ENCODE measurements at regions not wholly inside any gene's neighbourhood (a gene's known extent, or its start where the extent isn't known, plus 50 kb on each side); places are given as distances from the start of the nearest gene placed in this dataset.

GRCh38 chr9:105968811-105969466, 274.6 kb downstream of the TMEM38B start:
- DNase-seq: no peak
- TF ChIP-seq POLR2A (IDR thresholded peaks at IDR 0.05; ENCODE audit: low read length): no peak
- TF ChIP-seq GATA1 (IDR thresholded peaks at IDR 0.05; ENCODE audit: low read depth, low read length): no peak

DNA sequence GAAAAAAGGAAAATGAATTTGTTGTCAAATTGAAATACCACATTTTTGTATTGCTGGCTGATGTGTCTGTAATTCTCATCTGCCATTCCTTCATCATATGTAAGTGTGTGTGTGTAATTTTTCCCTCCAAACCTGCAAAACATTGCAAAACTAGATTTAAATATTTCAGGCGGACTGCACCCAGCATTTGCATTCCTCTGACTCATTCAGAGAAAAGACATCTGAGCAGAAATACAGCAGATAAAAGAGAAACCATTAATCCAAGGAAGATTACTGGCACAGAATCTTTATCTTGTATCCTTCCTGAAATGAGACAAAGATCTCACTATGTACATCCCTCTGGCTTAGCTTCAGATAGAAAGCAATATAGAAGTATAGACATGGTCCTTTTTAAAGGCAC, 275.3 kb downstream of the TMEM38B start:
- DNase-seq: no peak
- TF ChIP-seq POLR2A (IDR thresholded peaks at IDR 0.05; ENCODE audit: low read length) (no peak), GATA1 (IDR thresholded peaks at IDR 0.05; ENCODE audit: low read depth, low read length) (no peak)

- DNase-seq: no peak
- TF ChIP-seq GATA1 (IDR thresholded peaks at IDR 0.05; ENCODE audit: low read depth, low read length) (no peak), POLR2A (IDR thresholded peaks at IDR 0.05; ENCODE audit: low read length) (no peak)
Measured at GRCh38 chr9:105971986-105972385, 277.6 kb downstream of the TMEM38B start.

GRCh38 chr9:105972466-105973204, 278.3 kb downstream of the TMEM38B start:
- no peak for TF ChIP-seq POLR2A (IDR thresholded peaks at IDR 0.05; ENCODE audit: low read length)
- TF ChIP-seq GATA1 (IDR thresholded peaks at IDR 0.05; ENCODE audit: low read depth, low read length): no peak
- no peak for DNase-seq

DNA sequence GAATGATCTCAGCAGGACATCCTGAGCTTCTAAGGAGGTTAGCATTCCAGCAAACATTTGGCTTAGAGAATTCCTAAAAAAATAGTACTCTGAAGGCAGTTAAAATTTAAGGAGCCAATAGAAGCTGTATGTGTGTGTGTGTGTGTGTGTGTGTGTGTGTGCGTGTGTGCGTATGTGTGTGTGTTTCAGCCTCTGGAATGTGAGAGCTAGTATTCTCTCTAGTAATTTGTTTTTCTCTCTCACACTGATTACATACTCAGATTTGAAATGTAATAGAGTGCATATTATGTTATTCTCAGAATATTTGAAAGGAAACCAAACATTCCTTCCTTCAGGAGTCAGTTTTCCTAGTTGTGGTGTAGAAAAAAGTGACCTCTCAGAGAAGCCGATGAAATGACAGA, 279.6 kb downstream of the TMEM38B start:
- DNase-seq: no peak
- TF ChIP-seq GATA1 (IDR thresholded peaks at IDR 0.05; ENCODE audit: low read depth, low read length): no peak
- no peak for TF ChIP-seq POLR2A (IDR thresholded peaks at IDR 0.05; ENCODE audit: low read length)

DNA sequence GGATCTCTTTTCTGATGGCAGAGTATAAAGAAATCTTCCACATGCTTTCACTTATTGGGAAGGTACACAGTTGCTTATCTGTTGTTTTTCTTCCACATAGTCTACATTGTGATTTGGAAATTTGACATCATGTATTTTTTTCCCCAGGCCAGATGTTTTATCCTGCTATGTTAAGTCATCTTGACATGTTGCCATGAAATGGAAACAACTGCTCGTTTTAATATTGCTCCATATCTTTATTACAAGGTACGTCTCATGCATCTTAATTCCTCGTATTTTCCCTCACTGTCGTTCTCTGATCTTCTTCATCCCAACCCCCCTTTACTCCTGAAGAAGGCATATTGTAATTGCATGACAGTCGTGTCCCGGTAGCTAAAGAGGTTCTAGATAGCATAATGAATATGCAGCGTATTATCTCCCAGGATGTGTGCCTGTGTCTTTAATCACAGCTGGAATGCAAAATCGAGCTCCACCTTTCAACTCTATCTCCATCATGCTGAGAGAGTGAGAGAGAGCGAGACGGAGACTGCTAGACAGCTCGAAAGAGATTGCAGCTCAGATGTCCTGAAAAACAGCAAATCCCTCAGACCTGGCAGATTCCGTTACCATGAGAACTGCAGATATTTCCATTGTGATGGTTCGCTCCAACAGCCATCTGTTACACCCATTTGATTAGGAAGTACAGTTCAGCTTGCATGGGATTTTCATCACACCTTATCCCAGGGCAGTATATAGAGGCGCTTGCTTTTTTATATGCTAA, 281.7 kb downstream of the TMEM38B start:
- no peak for DNase-seq

DNA sequence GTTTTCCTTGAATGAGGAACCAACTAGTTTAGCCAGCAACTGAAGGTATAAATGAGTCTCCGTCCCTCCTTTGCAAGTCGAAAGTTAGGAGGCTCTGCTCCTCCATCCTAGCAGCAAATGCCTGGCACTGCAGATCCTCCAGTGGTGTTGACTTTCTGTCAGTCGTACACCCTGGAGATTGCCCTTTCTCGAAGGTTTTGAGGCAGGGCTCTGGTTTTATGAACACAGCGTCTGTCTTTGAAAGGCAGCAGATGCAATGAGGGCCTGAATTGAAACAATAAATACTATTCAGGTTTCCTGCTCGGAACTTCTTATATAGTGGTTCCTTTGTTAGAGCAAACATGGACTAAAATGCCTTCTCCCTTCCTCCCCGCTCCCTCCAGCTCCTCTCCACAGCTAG, 284.0 kb downstream of the TMEM38B start:
- DNase-seq: no peak
- TF ChIP-seq POLR2A (IDR thresholded peaks at IDR 0.05; ENCODE audit: low read length) (no peak), GATA1 (IDR thresholded peaks at IDR 0.05; ENCODE audit: low read depth, low read length) (no peak)

More for the DNA sequence above, 281.7 kb downstream of the TMEM38B start:
- TF ChIP-seq GATA1 (IDR thresholded peaks at IDR 0.05; ENCODE audit: low read depth, low read length) (no peak), POLR2A (IDR thresholded peaks at IDR 0.05; ENCODE audit: low read length) (no peak)

GRCh38 chr9:105978826-105979225, 284.5 kb downstream of the TMEM38B start:
- TF ChIP-seq POLR2A (IDR thresholded peaks at IDR 0.05; ENCODE audit: low read length) (no peak), GATA1 (IDR thresholded peaks at IDR 0.05; ENCODE audit: low read depth, low read length) (no peak)
- DNase-seq: no peak

DNA sequence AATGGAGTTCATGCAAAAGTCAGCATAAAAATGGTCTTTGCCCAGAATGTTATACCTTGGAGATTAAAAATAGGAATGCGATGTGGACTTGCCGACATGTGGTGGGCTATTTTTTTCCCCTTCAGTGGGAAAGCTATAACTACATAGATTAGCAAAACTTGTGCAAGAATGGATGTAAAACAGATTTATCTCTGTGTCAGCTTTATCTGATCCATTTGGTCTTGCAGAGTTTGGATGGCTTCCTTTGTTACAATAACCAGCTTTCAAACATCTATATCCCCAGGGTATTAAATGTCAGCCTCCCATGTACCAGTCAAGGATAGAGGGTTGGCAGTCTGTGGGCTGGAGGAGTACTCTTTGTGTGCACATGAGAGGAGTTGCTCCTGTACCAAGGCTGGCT, 284.9 kb downstream of the TMEM38B start:
- DNase-seq: no peak
- TF ChIP-seq POLR2A (IDR thresholded peaks at IDR 0.05; ENCODE audit: low read length) (no peak), GATA1 (IDR thresholded peaks at IDR 0.05; ENCODE audit: low read depth, low read length) (no peak)

DNA sequence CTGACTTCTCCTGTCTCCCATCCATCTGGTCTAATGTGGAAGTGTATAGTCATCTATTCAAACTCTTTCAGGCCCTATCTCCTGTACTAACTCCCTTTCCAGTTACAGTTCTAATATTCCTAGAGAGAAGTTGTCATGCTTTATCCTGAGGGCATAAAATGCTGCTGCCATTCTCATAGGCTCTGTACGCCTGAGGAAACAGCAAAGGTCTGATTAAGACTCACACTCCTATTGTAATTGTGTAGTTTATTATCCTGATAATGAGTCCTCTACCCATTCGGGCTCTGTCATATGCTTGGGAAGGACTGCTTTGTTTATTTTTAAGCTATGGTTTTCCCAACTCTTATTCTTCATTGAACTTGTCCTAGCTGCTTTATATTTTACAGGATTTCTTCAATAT, 290.4 kb downstream of the TMEM38B start:
- TF ChIP-seq GATA1 (IDR thresholded peaks at IDR 0.05; ENCODE audit: low read depth, low read length) (no peak), POLR2A (IDR thresholded peaks at IDR 0.05; ENCODE audit: low read length) (no peak)
- DNase-seq: no peak

DNA sequence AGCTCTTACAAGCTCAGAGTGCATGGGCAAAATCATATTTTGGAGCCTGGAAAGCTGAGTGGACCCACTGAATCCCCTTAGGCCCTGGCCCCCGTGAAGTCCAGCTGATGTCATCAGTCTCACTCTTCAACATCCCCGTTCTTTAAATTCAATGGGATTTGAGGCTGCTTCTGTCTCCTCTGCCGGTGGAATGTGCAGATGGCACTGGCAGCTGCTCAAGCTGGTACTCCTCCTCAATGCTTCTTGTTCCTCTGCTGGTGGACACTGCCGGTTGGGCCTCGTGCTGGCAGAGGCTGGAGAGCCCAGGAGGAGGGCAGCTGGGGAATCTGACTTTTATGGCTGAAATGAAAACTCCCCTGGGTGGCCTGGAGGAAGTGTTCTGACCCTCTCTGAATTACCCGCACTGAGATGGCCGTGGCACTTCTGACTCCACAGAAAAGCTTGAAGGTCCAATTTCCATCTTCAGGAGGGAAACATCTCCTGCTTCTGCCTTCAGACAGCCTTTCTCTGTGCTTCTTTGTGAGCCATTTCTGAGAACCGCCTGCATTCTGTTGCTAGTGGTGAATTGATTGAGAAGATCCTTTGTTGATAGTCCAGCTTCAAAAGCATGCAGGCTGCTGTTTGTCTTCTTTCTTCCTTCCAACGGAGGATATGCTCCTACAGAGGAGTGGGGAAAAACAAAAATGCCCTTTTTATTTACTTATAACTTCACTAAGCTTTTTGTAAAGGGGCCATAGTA, 298.9 kb downstream of the TMEM38B start:
- TF ChIP-seq GATA1 (IDR thresholded peaks at IDR 0.05; ENCODE audit: low read depth, low read length) (no peak), POLR2A (IDR thresholded peaks at IDR 0.05; ENCODE audit: low read length) (no peak)
- no peak for DNase-seq

DNA sequence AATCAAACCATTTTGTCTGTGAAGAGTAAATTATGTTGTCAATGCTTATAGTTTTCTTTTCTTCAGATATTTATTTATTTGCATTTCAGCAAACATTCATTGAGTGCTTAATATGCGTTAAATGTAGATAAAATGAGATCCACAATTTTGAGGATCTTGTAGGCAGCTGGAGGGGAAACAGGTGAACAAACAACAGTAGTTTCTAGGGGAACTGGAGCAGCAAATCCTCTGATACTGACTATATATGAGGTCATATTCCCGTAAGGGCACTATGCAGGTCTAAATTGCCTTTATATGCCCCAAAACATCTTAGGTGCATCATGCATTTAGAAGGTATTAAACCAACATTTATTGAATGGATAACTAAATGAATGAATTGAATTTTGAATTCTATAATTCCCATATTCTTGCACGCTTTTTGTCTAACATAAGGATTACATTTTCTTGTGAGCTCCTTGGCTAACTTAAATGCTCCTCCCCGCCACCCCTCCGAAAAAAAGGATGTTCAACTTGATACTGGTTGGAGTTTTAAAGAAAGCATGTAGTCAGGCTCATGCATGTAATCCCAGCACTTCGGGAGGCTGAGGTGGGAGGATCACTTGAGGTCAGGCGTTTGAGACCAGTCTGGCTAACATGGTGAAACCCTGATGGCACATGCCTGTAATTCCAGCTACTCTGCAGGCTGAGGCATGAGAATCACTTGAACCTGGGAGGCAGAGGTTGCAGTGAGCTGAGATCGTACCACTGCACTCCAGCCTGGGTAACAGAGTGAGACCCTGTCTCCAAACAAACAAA, 299.8 kb downstream of the TMEM38B start:
- DNase-seq: no peak

GRCh38 chr9:105994970-105995369, 300.6 kb downstream of the TMEM38B start:
- DNase-seq: peak in 1 of 2 experiments; percentile 6
- TF ChIP-seq POLR2A (IDR thresholded peaks at IDR 0.05; ENCODE audit: low read length) (no peak), GATA1 (IDR thresholded peaks at IDR 0.05; ENCODE audit: low read depth, low read length) (no peak)

More for the DNA sequence above, 299.8 kb downstream of the TMEM38B start:
- TF ChIP-seq POLR2A (IDR thresholded peaks at IDR 0.05; ENCODE audit: low read length) (no peak), GATA1 (IDR thresholded peaks at IDR 0.05; ENCODE audit: low read depth, low read length) (no peak)
